B cell (primary cell): ENCODE measurements at regions not wholly inside any gene's neighbourhood (a gene's known extent, or its start where the extent isn't known, plus 50 kb on each side); places are given as distances from the start of the nearest gene placed in this dataset.

ENCODE experiments used
- ATAC-seq: fragments of 200-7000 bp; cut with Tn5 transposase; one replicate; pipeline ENCODE4 v1.10.0; 2021; ENCODE audit warnings: low read depth, mild to moderate bottlenecking, moderate number of reproducible peaks, moderate library complexity
- CTCF ChIA-PET: fragments of 350-600 bp; sonication (Branson Sonifier 250); formaldehyde crosslinking; loops from one replicate; lab custom pipeline; 2021; ENCODE audit warnings: antibody characterized with exemption, inconsistent platforms; lab: Charles Lee
- POLR2A ChIA-PET: fragments of 350-600 bp; sonication (Branson Sonifier 250); formaldehyde crosslinking; loops from one replicate; lab custom pipeline; 2021; ENCODE audit warnings: antibody characterized with exemption; lab: Charles Lee
- DNase-seq: peaks from one replicate; pipeline ENCODE4 v3.0.0; 2013
- H2AFZ ChIP-seq: 2 replicates; pipeline ENCODE4 v1.6.1; 2012; ENCODE audit warnings: mild to moderate bottlenecking, low read depth, low read length; ENCODE audit not compliant: insufficient read depth, poor library complexity, severe bottlenecking
- H3K27ac ChIP-seq, 2 donors: 1 replicate in 1 of 2; 2 replicates in 1 of 2; pipeline ENCODE4 v1.5.1; 2012 to 2013; ENCODE audit warnings: low read length in 2 of 2, mild to moderate bottlenecking in 2 of 2, moderate library complexity in 1 of 2
- H3K27me3 ChIP-seq, 4 experiments: fragments of 200-600 bp in 1 of 4; sonication (generic) in 1 of 4; replicated peaks in 1 of 4; 1 replicate in 2 of 4; 2 replicates in 2 of 4; pipeline versions ENCODE4 v1.6.1 to v1.7.0; 2013 to 2016; ENCODE audit warnings: low read length in 3 of 4, mild to moderate bottlenecking in 2 of 4, mixed read lengths in 1 of 4, moderate library complexity in 1 of 4; ENCODE audit not compliant: insufficient read depth in 4 of 4, control insufficient read depth in 3 of 4; ENCODE audit errors: control extremely low read depth in 1 of 4
- H3K36me3 ChIP-seq, 2 experiments: replicated peaks in 1 of 2; 1 replicate in 1 of 2; 2 replicates in 1 of 2; pipeline versions ENCODE4 v1.6.1 to v1.7.1; 2013; ENCODE audit warnings: low read length in 1 of 2; ENCODE audit not compliant: insufficient read depth in 2 of 2, control insufficient read depth in 1 of 2; ENCODE audit errors: control extremely low read depth in 1 of 2, extremely low read depth in 1 of 2
- H3K4me1 ChIP-seq, 2 donors: fragments of 200-600 bp in 1 of 2; sonication (generic) in 1 of 2; 1 replicate in 1 of 2; 2 replicates in 1 of 2; pipeline versions ENCODE4 v1.5.1 to v1.6.1; 2013 to 2017; ENCODE audit warnings: low read length in 2 of 2; ENCODE audit not compliant: control insufficient read depth in 2 of 2, insufficient read depth in 2 of 2
- H3K4me2 ChIP-seq: replicated peaks from 2 replicates; pipeline ENCODE3; 2012; ENCODE audit warnings: mild to moderate bottlenecking, low read depth, low read length; ENCODE audit not compliant: poor library complexity, severe bottlenecking
- H3K4me3 ChIP-seq, 5 experiments: fragments of 200-600 bp in 1 of 5; sonication (generic) in 1 of 5; 1 replicate in 3 of 5; 2 replicates in 2 of 5; pipeline versions ENCODE4 v1.5.1 to v1.7.0; 2011 to 2016; ENCODE audit warnings: low read length in 4 of 5, mild to moderate bottlenecking in 4 of 5, low read depth in 2 of 5, control low read depth in 1 of 5, moderate library complexity in 1 of 5; ENCODE audit not compliant: insufficient read depth in 1 of 5; ENCODE audit errors: control extremely low read depth in 1 of 5, extremely low read depth in 1 of 5
- H3K79me2 ChIP-seq: fragments of 200-600 bp; sonication (generic); one replicate; pipeline ENCODE4 v1.6.0; 2016; ENCODE audit warnings: low read length; ENCODE audit not compliant: control insufficient read depth, insufficient read depth
- H3K9ac ChIP-seq: fragments of 200-600 bp; sonication (generic); 2 replicates; pipeline ENCODE4 v1.6.1; 2017; ENCODE audit warnings: mild to moderate bottlenecking, low read length, moderate library complexity
- H3K9me3 ChIP-seq, 3 donors: one replicate each; pipeline versions ENCODE4 v1.6.1 to v1.7.1; 2013; ENCODE audit warnings: low read length in 2 of 3; ENCODE audit not compliant: control insufficient read depth in 2 of 3, insufficient read depth in 1 of 3; ENCODE audit errors: control extremely low read depth in 1 of 3
- H4K20me1 ChIP-seq: 2 replicates; pipeline ENCODE4 v1.6.0; 2012; ENCODE audit warnings: mild to moderate bottlenecking, low read length; ENCODE audit not compliant: insufficient read depth, control insufficient read depth, poor library complexity, severe bottlenecking
- H3K27ac Mint-ChIP-seq: one replicate; pipeline ENCODE4 v1.8.0; 2021; ENCODE audit warnings: mixed read lengths
- H3K27me3 Mint-ChIP-seq: one replicate; pipeline ENCODE4 v1.8.0; 2021; ENCODE audit warnings: mixed read lengths
- H3K4me1 Mint-ChIP-seq: one replicate; pipeline ENCODE4 v1.8.0; 2021; ENCODE audit warnings: mixed read lengths
- H3K4me3 Mint-ChIP-seq: one replicate; pipeline ENCODE4 v1.8.0; 2021; ENCODE audit warnings: mixed read lengths
- H3K9me3 Mint-ChIP-seq: one replicate; pipeline ENCODE4 v1.8.0; 2022; ENCODE audit warnings: mixed read lengths; ENCODE audit not compliant: insufficient read depth
- CTCF ChIP-seq: fragments of 200-600 bp; IDR thresholded peaks from one replicate; pipeline ENCODE4 v1.8.0; 2022; ENCODE audit warnings: antibody characterized with exemption, mild to moderate bottlenecking
- EZH2 ChIP-seq: IDR thresholded peaks from 2 replicates; pipeline ENCODE4 v1.6.1; 2012; ENCODE audit warnings: borderline replicate concordance, low read depth, mild to moderate bottlenecking, moderate library complexity, low read length; ENCODE audit not compliant: insufficient read depth, poor library complexity, severe bottlenecking
- WGBS: methylation state at CpG from one replicate; pipeline ENCODE4 v1.1.5; 2013; ENCODE audit warnings: missing lambda C conversion rate; ENCODE audit not compliant: insufficient coverage; 5-methylcytosine and 5-hydroxymethylcytosine counted together
- intact Hi-C: fragments of 100-400 bp; cut with micrococcal nuclease; formaldehyde crosslinking; loops from one replicate; pipeline ENCODE4 v1.10.0; 2022

- POLR2A ChIA-PET, result no interaction called here
These were observed 465.9 kb upstream of the TBX3 start for GRCh38 chr12:115149685-115150378.

GRCh38 chr12:115149279-115149678, 465.3 kb upstream of the TBX3 start:
- H3K27me3 Mint-ChIP-seq, result no peaks in the 10 kb centered on the region
- Histone ChIP-seq H3K4me2 (no peak overlapping the region), H4K20me1 (no peaks in the 10 kb centered on the region), H3K36me3 (no peaks in the 10 kb centered on the region), H3K27me3 (no peaks in the 10 kb centered on the region), H3K27ac (no peak overlapping the region), H3K79me2 (no peaks in the 10 kb centered on the region), H3K9ac (no peak overlapping the region), H3K4me3 (no peak overlapping the region), H3K9me3 (peaks cover 0 to 12% (median 0%) of the 10 kb centered on the region in 3 donors), H3K4me1 (no peaks in the 10 kb centered on the region), H2AFZ (no peak overlapping the region)
- TF ChIP-seq CTCF (no peak), EZH2 (no peak)
- ChIA-PET POLR2A (no interaction called here), CTCF (no interaction called here)
- WGBS, result 100% methylated on average over 1 of the region's 2 CpGs
- H3K4me3 Mint-ChIP-seq, result no peak overlapping the region
- no peak overlapping the region for H3K27ac Mint-ChIP-seq
- H3K9me3 Mint-ChIP-seq, result no peaks in the 10 kb centered on the region
- ATAC-seq (no peak), DNase-seq (no peak)
- no peaks in the 10 kb centered on the region for H3K4me1 Mint-ChIP-seq
- intact Hi-C loops, result no loop called here

More at GRCh38 chr12:115149685-115150378, 465.9 kb upstream of the TBX3 start:
- Mint-ChIP-seq H3K4me1 (no peaks in the 10 kb centered on the region), H3K4me3 (no peak overlapping the region), H3K9me3 (no peaks in the 10 kb centered on the region), H3K27ac (no peak overlapping the region), H3K27me3 (no peaks in the 10 kb centered on the region)
- H3K4me2 ChIP-seq, result no peak overlapping the region
- no peaks in the 10 kb centered on the region for H4K20me1 ChIP-seq
- H3K79me2 ChIP-seq, result no peaks in the 10 kb centered on the region
- no peaks in the 10 kb centered on the region for H3K4me1 ChIP-seq
- H3K36me3 ChIP-seq, result no peaks in the 10 kb centered on the region
- CTCF ChIA-PET, result no interaction called here
- WGBS, result 85% methylated on average over 2 of the region's 7 CpGs
- peaks cover 0 to 12% (median 0%) of the 10 kb centered on the region in 3 donors for H3K9me3 ChIP-seq
- ATAC-seq, result no peak
- no peak overlapping the region for H3K9ac ChIP-seq
- intact Hi-C loops, result no loop called here
- no peak for DNase-seq
- no peak overlapping the region for H2AFZ ChIP-seq
- H3K27me3 ChIP-seq, result no peaks in the 10 kb centered on the region
- TF ChIP-seq CTCF, result no peak
- TF ChIP-seq EZH2, result no peak
- no peak overlapping the region for H3K27ac ChIP-seq
- no peak overlapping the region for H3K4me3 ChIP-seq
